ENCODE measurements at regions not wholly inside any gene's neighbourhood (a gene's known extent, or its start where the extent isn't known, plus 50 kb on each side); places are given as distances from the start of the nearest gene placed in this dataset.

- TF ChIP-seq POLR2A (IDR thresholded peaks at IDR 0.05): no peak
- TF ChIP-seq, protein P1, sequence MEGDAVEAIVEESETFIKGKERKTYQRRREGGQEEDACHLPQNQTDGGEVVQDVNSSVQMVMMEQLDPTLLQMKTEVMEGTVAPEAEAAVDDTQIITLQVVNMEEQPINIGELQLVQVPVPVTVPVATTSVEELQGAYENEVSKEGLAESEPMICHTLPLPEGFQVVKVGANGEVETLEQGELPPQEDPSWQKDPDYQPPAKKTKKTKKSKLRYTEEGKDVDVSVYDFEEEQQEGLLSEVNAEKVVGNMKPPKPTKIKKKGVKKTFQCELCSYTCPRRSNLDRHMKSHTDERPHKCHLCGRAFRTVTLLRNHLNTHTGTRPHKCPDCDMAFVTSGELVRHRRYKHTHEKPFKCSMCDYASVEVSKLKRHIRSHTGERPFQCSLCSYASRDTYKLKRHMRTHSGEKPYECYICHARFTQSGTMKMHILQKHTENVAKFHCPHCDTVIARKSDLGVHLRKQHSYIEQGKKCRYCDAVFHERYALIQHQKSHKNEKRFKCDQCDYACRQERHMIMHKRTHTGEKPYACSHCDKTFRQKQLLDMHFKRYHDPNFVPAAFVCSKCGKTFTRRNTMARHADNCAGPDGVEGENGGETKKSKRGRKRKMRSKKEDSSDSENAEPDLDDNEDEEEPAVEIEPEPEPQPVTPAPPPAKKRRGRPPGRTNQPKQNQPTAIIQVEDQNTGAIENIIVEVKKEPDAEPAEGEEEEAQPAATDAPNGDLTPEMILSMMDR (IDR thresholded peaks at IDR 0.05): no peak
- no peak for TF ChIP-seq POLR2AphosphoS5 (IDR thresholded peaks at IDR 0.05)
Measured at GRCh38 chr12:125288931-125289928, 224.0 kb downstream of the AACS start.

All from stomach (tissue), 4 donors.